Neural progenitor cell (in vitro differentiated cells): ENCODE measurements at regions not wholly inside any gene's neighbourhood (a gene's known extent, or its start where the extent isn't known, plus 50 kb on each side); places are given as distances from the start of the nearest gene placed in this dataset.

Experiments used
- DNase-seq: peaks from one replicate; pipeline ENCODE4 v3.0.0-alpha.2; 2016; ENCODE audit warnings: low spot score
- H2AFZ ChIP-seq: fragments of 200-600 bp; sonication (generic); replicated peaks from 2 replicates; pipeline ENCODE4 v1.6.1; 2016; ENCODE audit warnings: antibody characterized with exemption
- H3F3A ChIP-seq: fragments of 200-600 bp; sonication (generic); 2 replicates; pipeline ENCODE4 v1.6.1; 2016; ENCODE audit warnings: antibody characterized with exemption, low read depth
- H3K27ac ChIP-seq: fragments of 200-600 bp; sonication (generic); 2 replicates; pipeline ENCODE4 v1.5.1; 2016; ENCODE audit warnings: mild to moderate bottlenecking
- H3K27me3 ChIP-seq: fragments of 200-600 bp; sonication (generic); 2 replicates; pipeline ENCODE4 v1.6.1; 2016; ENCODE audit warnings: mild to moderate bottlenecking, moderate library complexity
- H3K36me3 ChIP-seq: fragments of 200-600 bp; sonication (generic); 2 replicates; pipeline ENCODE4 v1.5.1; 2016
- H3K4me1 ChIP-seq: fragments of 200-600 bp; sonication (generic); 2 replicates; pipeline ENCODE4 v1.6.1; 2016; ENCODE audit warnings: mixed run types
- H3K4me2 ChIP-seq: fragments of 200-600 bp; sonication (generic); 2 replicates; pipeline ENCODE4 v1.6.1; 2016
- H3K4me3 ChIP-seq: fragments of 200-600 bp; sonication (generic); 2 replicates; pipeline ENCODE4 v1.5.1; 2016
- H3K79me2 ChIP-seq: fragments of 200-600 bp; sonication (generic); 2 replicates; pipeline ENCODE4 v1.6.1; 2016; ENCODE audit warnings: low read depth
- H3K9ac ChIP-seq: fragments of 200-600 bp; sonication (generic); 2 replicates; pipeline ENCODE4 v1.6.1; 2016
- H3K9me3 ChIP-seq: fragments of 200-600 bp; sonication (generic); 2 replicates; pipeline ENCODE4 v1.5.1; 2016; ENCODE audit warnings: low read depth
- H4K20me1 ChIP-seq: fragments of 200-600 bp; sonication (generic); 2 replicates; pipeline ENCODE4 v1.6.1; 2016; ENCODE audit warnings: low read depth
- H3K27ac Mint-ChIP-seq: 3 replicates; pipeline ENCODE4 v1.8.0; 2021; ENCODE audit warnings: mixed read lengths
- H3K27me3 Mint-ChIP-seq: 2 replicates; pipeline ENCODE4 v1.8.0; 2022; ENCODE audit warnings: low read depth, mild to moderate bottlenecking, inconsistent platforms, moderate library complexity, mixed read lengths; ENCODE audit not compliant: insufficient read depth
- H3K36me3 Mint-ChIP-seq: 3 replicates; pipeline ENCODE4 v1.8.0; 2021; ENCODE audit warnings: mixed read lengths
- H3K4me1 Mint-ChIP-seq: 3 replicates; pipeline ENCODE4 v1.8.0; 2021; ENCODE audit warnings: mixed read lengths
- H3K4me3 Mint-ChIP-seq: 3 replicates; pipeline ENCODE4 v1.8.0; 2021; ENCODE audit warnings: mild to moderate bottlenecking, moderate library complexity, mixed read lengths
- H3K9me3 Mint-ChIP-seq: 3 replicates; pipeline ENCODE4 v1.8.0; 2020; ENCODE audit warnings: mixed read lengths
- EZH2phosphoT487 ChIP-seq: fragments of 200-600 bp; sonication (generic); IDR thresholded peaks from 2 replicates; pipeline ENCODE4 v1.6.1; 2017; ENCODE audit warnings: antibody characterized with exemption
- TF ChIP-seq, protein P1 (sequence below): fragments of 200-600 bp; sonication (generic); IDR thresholded peaks from 2 replicates; pipeline ENCODE4 v1.5.1; 2017; ENCODE audit warnings: antibody characterized with exemption, mild to moderate bottlenecking

DNA sequence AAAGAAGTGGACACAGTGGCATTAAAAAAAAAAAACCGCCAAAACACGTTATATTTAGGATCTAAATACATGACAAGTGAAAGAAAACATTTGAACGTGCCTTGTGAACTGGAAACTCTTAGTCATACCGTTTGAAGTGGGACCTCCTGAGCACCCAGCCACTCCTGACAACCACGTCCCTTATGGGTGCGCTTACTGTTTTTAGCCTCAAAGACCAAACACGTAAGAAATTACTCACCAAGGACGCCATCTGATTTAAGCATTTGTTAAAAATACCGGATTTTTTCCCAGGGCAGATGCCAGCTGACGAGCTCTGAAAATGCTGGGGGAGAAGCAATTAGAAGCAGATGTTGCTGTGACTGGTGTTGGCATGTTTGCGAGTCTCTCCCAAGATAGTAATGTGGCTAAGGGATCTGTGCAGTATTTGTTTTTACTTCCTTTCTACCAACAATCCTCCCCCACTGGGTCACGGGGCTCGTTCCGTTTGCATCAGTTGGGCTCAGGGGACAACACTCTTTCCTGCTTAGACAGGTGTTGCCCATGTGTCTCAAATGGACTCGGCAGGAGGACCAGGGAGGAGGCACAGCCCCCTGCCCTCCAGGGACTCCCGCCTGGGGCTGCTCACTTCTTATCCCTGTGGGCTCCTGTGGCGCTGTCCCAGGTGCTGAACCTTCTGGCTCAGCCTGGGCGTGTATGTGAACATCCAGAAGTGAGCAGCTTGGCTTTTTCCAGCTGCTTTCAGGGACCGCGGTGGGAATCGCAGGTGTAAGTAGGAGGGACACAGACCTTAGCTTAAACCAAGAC lies 101.0 kb downstream of the BEGAIN start:
- Mint-ChIP-seq H3K4me1 (no peaks in the 10 kb centered on the region), H3K9me3 (no peaks in the 10 kb centered on the region), H3K27ac (no peak overlapping the region), H3K4me3 (no peak overlapping the region), H3K27me3 (peaks cover 6% of the 10 kb centered on the region), H3K36me3 (no peaks in the 10 kb centered on the region)
- peak; percentile 93 for DNase-seq
- H2AFZ ChIP-seq = no peak overlapping the region
- H3K9ac ChIP-seq = no peak overlapping the region
- H3K9me3 ChIP-seq = no peaks in the 10 kb centered on the region
- H3K4me3 ChIP-seq = no peak overlapping the region
- H3F3A ChIP-seq = no peaks in the 10 kb centered on the region
- no peaks in the 10 kb centered on the region for H3K4me1 ChIP-seq
- no peaks in the 10 kb centered on the region for H3K36me3 ChIP-seq
- no peak overlapping the region for H3K4me2 ChIP-seq
- H3K79me2 ChIP-seq = no peaks in the 10 kb centered on the region
- no peak overlapping the region for H3K27ac ChIP-seq
- H4K20me1 ChIP-seq = peaks cover 34% of the 10 kb centered on the region
- H3K27me3 ChIP-seq = no peaks in the 10 kb centered on the region
- no peak for TF ChIP-seq EZH2phosphoT487
- TF ChIP-seq, protein P1, sequence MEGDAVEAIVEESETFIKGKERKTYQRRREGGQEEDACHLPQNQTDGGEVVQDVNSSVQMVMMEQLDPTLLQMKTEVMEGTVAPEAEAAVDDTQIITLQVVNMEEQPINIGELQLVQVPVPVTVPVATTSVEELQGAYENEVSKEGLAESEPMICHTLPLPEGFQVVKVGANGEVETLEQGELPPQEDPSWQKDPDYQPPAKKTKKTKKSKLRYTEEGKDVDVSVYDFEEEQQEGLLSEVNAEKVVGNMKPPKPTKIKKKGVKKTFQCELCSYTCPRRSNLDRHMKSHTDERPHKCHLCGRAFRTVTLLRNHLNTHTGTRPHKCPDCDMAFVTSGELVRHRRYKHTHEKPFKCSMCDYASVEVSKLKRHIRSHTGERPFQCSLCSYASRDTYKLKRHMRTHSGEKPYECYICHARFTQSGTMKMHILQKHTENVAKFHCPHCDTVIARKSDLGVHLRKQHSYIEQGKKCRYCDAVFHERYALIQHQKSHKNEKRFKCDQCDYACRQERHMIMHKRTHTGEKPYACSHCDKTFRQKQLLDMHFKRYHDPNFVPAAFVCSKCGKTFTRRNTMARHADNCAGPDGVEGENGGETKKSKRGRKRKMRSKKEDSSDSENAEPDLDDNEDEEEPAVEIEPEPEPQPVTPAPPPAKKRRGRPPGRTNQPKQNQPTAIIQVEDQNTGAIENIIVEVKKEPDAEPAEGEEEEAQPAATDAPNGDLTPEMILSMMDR = peak; percentile 8
